ENCODE measurements at regions not wholly inside any gene's neighbourhood (a gene's known extent, or its start where the extent isn't known, plus 50 kb on each side); places are given as distances from the start of the nearest gene placed in this dataset.

- TF ChIP-seq EZH2 (IDR thresholded peaks at IDR 0.05; ENCODE audit: insufficient read depth, poor library complexity, severe bottlenecking) (no peak), EZH2phosphoT487 (IDR thresholded peaks at IDR 0.05; ENCODE audit: insufficient read depth, low read depth) (no peak)
Observed at GRCh38 chr9:24451346-24451745, 94.4 kb downstream of the IZUMO3 start.
